RWPE1 (cell line): ENCODE measurements at regions not wholly inside any gene's neighbourhood (a gene's known extent, or its start where the extent isn't known, plus 50 kb on each side); places are given as distances from the start of the nearest gene placed in this dataset.

Experiments used
- CTCF ChIA-PET: fragments of 350-600 bp; sonication (Branson Sonifier 250); formaldehyde crosslinking; extraction: SDS; loops from one replicate; lab custom pipeline; 2021; lab: Yijun Ruan, JAX
- POLR2A ChIA-PET: fragments of 400-600 bp; formaldehyde crosslinking; extraction: SDS; loops from one replicate; lab custom pipeline; 2020; ENCODE audit warnings: antibody characterized with exemption; ENCODE audit not compliant: low non-redundant PET; lab: Yijun Ruan, JAX
- DNase-seq: peaks from one replicate; pipeline ENCODE4 v3.0.0; 2012; ENCODE audit warnings: low spot score
- H3K27ac ChIP-seq: fragments of 450-650 bp; 2 replicates; pipeline ENCODE4 v1.5.1; 2017
- CTCF ChIP-seq: fragments of 450-650 bp; conservative IDR thresholded peaks from 2 replicates; pipeline ENCODE4 v1.5.1; 2017; ENCODE audit warnings: low read depth, mild to moderate bottlenecking

GRCh38 chr14:45727133-45727532, 474.1 kb upstream of the MIS18BP1 start:
- TF ChIP-seq CTCF: no peak
- POLR2A ChIA-PET: no interaction called here
- CTCF ChIA-PET: no interaction called here
- no peak overlapping the region for H3K27ac ChIP-seq
- DNase-seq: no peak

- H3K27ac ChIP-seq: no peak overlapping the region
- CTCF ChIA-PET: no interaction called here
- no peak for DNase-seq
- TF ChIP-seq CTCF: no peak
- POLR2A ChIA-PET: no interaction called here
Measured at GRCh38 chr14:45721472-45721871, 468.5 kb upstream of the MIS18BP1 start.

- POLR2A ChIA-PET: no interaction called here
- H3K27ac ChIP-seq: no peak overlapping the region
- TF ChIP-seq CTCF: no peak
- CTCF ChIA-PET: interaction anchor here (1.1 kb wide), 1 partner anchor 15 kb away, joined by 3 read pairs; no protein-coding TSS in a partner anchor
- no peak for DNase-seq
Measured at GRCh38 chr14:45716572-45716971, 463.6 kb upstream of the MIS18BP1 start.

- DNase-seq: no peak
- H3K27ac ChIP-seq: no peak overlapping the region
- CTCF ChIA-PET: interaction anchor here (1.1 kb wide), 1 partner anchor 15 kb away, joined by 3 read pairs; no protein-coding TSS in a partner anchor
- TF ChIP-seq CTCF: no peak
- POLR2A ChIA-PET: no interaction called here
Measured at GRCh38 chr14:45715946-45716345, 462.9 kb upstream of the MIS18BP1 start.

GRCh38 chr14:45709541-45709940, 456.5 kb upstream of the MIS18BP1 start:
- ChIA-PET POLR2A (no interaction called here), CTCF (no interaction called here)
- DNase-seq: no peak
- no peak overlapping the region for H3K27ac ChIP-seq
- TF ChIP-seq CTCF: no peak

- POLR2A ChIA-PET: no interaction called here
- no peak overlapping the region for H3K27ac ChIP-seq
- DNase-seq: no peak
- CTCF ChIA-PET: no interaction called here
- TF ChIP-seq CTCF: no peak
Measured at GRCh38 chr14:45705940-45706534, 453.0 kb upstream of the MIS18BP1 start.
